HL-60 (cell line): ENCODE measurements at regions not wholly inside any gene's neighbourhood (a gene's known extent, or its start where the extent isn't known, plus 50 kb on each side); places are given as distances from the start of the nearest gene placed in this dataset.

Experiments
- DNase-seq, 2 experiments: peaks; one replicate each; pipeline ENCODE4 v3.0.0-alpha.2; 2010 to 2020; ENCODE audit warnings: low read depth in 1 of 2, low spot score in 1 of 2
- H3K27ac ChIP-seq: fragments of 250-450 bp; sonication (Bioruptor Pico); replicated peaks from 2 replicates; pipeline ENCODE4 v1.5.1; 2020; ENCODE audit warnings: mild to moderate bottlenecking, moderate library complexity
- H3K27me3 ChIP-seq: fragments of 250-450 bp; sonication (Bioruptor Pico); 2 replicates; pipeline ENCODE4 v1.5.1; 2021; ENCODE audit warnings: mild to moderate bottlenecking, moderate library complexity; ENCODE audit not compliant: insufficient read depth, poor library complexity, severe bottlenecking
- H3K4me3 ChIP-seq: replicated peaks from 2 replicates; pipeline ENCODE4 v1.5.1; 2011; ENCODE audit warnings: mild to moderate bottlenecking, control low read depth, low read length; ENCODE audit not compliant: insufficient read depth
- GABPA ChIP-seq: IDR thresholded peaks from 2 replicates; pipeline ENCODE4 v1.6.1; 2012; ENCODE audit warnings: low read depth
- POLR2AphosphoS5 ChIP-seq: IDR thresholded peaks from 2 replicates; pipeline ENCODE4 v1.6.1; 2012; ENCODE audit warnings: low read depth
- SPI1 ChIP-seq: IDR thresholded peaks from 2 replicates; pipeline ENCODE4 v1.6.1; 2012; ENCODE audit warnings: low read depth, mild to moderate bottlenecking, borderline replicate concordance
- TF ChIP-seq, protein P1 (sequence below): IDR thresholded peaks from one replicate; pipeline ENCODE4 v1.5.1; 2011; ENCODE audit warnings: low read length, control low read depth, inconsistent platforms; ENCODE audit not compliant: insufficient read depth
- TF ChIP-seq, protein P2 (sequence below): IDR thresholded peaks from 2 replicates; pipeline ENCODE4 v1.6.1; 2012; ENCODE audit warnings: low read depth; ENCODE audit not compliant: insufficient replicate concordance

GRCh38 chr10:131679926-131680325 lies 220.9 kb upstream of the PPP2R2D start:
- H3K27me3 ChIP-seq = no peaks in the 10 kb centered on the region
- no peak overlapping the region for H3K27ac ChIP-seq
- DNase-seq = no peak
- no peak overlapping the region for H3K4me3 ChIP-seq
- TF ChIP-seq POLR2AphosphoS5 (no peak), SPI1 (no peak)
- TF ChIP-seq, protein P1, sequence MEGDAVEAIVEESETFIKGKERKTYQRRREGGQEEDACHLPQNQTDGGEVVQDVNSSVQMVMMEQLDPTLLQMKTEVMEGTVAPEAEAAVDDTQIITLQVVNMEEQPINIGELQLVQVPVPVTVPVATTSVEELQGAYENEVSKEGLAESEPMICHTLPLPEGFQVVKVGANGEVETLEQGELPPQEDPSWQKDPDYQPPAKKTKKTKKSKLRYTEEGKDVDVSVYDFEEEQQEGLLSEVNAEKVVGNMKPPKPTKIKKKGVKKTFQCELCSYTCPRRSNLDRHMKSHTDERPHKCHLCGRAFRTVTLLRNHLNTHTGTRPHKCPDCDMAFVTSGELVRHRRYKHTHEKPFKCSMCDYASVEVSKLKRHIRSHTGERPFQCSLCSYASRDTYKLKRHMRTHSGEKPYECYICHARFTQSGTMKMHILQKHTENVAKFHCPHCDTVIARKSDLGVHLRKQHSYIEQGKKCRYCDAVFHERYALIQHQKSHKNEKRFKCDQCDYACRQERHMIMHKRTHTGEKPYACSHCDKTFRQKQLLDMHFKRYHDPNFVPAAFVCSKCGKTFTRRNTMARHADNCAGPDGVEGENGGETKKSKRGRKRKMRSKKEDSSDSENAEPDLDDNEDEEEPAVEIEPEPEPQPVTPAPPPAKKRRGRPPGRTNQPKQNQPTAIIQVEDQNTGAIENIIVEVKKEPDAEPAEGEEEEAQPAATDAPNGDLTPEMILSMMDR = no peak

GRCh38 chr10:131681122-131681521 lies 219.7 kb upstream of the PPP2R2D start:
- DNase-seq = no peak
- TF ChIP-seq, protein P1 = no peak
- no peak for TF ChIP-seq GABPA
- TF ChIP-seq POLR2AphosphoS5 = no peak
- TF ChIP-seq, protein P2, sequence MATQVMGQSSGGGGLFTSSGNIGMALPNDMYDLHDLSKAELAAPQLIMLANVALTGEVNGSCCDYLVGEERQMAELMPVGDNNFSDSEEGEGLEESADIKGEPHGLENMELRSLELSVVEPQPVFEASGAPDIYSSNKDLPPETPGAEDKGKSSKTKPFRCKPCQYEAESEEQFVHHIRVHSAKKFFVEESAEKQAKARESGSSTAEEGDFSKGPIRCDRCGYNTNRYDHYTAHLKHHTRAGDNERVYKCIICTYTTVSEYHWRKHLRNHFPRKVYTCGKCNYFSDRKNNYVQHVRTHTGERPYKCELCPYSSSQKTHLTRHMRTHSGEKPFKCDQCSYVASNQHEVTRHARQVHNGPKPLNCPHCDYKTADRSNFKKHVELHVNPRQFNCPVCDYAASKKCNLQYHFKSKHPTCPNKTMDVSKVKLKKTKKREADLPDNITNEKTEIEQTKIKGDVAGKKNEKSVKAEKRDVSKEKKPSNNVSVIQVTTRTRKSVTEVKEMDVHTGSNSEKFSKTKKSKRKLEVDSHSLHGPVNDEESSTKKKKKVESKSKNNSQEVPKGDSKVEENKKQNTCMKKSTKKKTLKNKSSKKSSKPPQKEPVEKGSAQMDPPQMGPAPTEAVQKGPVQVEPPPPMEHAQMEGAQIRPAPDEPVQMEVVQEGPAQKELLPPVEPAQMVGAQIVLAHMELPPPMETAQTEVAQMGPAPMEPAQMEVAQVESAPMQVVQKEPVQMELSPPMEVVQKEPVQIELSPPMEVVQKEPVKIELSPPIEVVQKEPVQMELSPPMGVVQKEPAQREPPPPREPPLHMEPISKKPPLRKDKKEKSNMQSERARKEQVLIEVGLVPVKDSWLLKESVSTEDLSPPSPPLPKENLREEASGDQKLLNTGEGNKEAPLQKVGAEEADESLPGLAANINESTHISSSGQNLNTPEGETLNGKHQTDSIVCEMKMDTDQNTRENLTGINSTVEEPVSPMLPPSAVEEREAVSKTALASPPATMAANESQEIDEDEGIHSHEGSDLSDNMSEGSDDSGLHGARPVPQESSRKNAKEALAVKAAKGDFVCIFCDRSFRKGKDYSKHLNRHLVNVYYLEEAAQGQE = no peak
- no peak for TF ChIP-seq SPI1
- Histone ChIP-seq H3K27ac (no peak overlapping the region), H3K27me3 (no peaks in the 10 kb centered on the region), H3K4me3 (no peak overlapping the region)

DNA sequence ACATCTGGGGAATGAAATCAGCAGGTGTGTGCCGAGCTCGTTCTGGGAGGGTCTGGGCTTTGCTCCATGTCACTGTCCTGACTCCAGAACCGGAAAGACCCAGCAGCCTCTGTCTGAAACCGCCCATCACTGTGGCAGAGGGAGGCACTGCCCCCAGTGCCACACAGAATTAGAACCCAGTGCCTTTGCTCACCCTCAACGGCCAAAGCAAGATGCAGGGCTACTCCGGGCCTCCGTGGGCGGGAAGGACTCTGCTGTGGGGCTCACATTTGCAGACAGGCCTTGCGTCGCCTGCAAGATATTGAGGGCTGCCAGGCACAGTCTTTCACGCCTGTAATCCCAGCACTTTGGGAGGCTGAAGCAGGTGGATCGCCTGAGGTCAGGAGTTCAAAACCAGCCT lies 219.2 kb upstream of the PPP2R2D start:
- TF ChIP-seq, protein P1 = no peak
- TF ChIP-seq SPI1 (no peak), POLR2AphosphoS5 (no peak), GABPA (no peak)
- TF ChIP-seq, protein P2 = no peak
- Histone ChIP-seq H3K27ac (no peak overlapping the region), H3K4me3 (no peak overlapping the region), H3K27me3 (no peaks in the 10 kb centered on the region)
- DNase-seq = no peak

DNA sequence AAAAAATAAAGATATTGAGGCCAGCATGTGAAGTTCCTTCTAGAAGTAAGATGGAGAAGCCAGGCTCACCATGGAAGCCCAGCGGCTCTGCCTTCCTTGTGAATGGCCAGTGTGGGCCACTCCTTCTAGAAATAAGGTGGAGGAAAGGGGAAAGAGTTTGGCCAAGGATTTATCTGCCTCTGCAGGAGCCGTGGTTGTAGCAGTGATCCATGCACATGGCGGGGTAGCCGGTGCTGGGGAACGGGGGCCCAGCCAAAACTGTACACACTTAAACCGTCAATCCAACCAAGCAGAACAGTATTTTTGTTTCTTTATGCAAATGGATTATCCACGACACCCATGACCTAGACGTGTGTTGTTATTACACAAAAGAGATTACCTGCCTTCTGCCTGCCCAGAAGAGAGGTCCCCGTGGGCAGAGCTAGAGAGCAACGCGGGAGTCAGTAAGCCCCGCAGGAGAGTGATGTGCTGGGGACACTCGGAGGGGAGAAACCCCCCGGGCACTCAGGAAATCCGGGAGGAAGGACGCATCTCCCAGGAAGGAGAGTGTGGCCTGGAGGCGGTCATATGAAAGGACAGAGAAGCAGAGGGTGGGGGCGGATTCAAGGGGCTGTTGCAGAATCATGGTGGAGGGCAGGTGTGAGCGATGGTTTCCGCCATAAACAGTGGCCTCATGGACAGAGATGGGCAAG lies 218.4 kb upstream of the PPP2R2D start:
- TF ChIP-seq, protein P2 = no peak
- TF ChIP-seq SPI1 (no peak), GABPA (no peak), POLR2AphosphoS5 (no peak)
- TF ChIP-seq, protein P1 = no peak
- no peak overlapping the region for H3K4me3 ChIP-seq
- DNase-seq = no peak
- no peaks in the 10 kb centered on the region for H3K27me3 ChIP-seq
- no peak overlapping the region for H3K27ac ChIP-seq
